ENCODE measurements at regions not wholly inside any gene's neighbourhood (a gene's known extent, or its start where the extent isn't known, plus 50 kb on each side); places are given as distances from the start of the nearest gene placed in this dataset.
"Not testable (repeated sequence)": the region's sequence is repeated elsewhere in the genome, so short reads cannot be mapped to it uniquely, and the experiment has no call there.

- not testable (repeated sequence) for FAIRE-seq; DNase-seq (ENCODE audit: low spot score)
Measured at GRCh38 chr4:4115381-4115780, 111.3 kb downstream of the OTOP1 start.

DNA sequence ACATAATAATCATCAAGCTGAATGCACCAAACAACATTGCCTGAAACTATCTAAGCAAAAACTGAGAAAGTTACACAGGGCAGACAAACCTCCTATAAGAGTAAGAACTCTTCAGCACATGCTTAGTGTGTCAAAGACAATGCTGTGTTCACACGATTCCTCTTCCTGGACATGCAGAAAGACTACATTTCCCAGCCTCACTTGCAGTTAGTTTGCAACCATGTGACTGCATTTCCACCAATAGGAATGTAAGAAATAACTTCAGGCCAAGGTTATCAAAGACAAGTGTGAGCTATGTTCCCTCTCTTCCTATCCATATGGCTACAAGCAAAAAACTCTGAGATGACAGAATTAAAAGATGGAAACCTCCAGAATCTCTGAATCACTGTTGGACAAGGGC lies 109.8 kb downstream of the OTOP1 start:
- FAIRE-seq; DNase-seq (ENCODE audit: low spot score): not testable (repeated sequence)

- FAIRE-seq; DNase-seq (ENCODE audit: low spot score): not testable (repeated sequence)
Measured at GRCh38 chr4:4134368-4134767, 92.4 kb downstream of the OTOP1 start.

DNA sequence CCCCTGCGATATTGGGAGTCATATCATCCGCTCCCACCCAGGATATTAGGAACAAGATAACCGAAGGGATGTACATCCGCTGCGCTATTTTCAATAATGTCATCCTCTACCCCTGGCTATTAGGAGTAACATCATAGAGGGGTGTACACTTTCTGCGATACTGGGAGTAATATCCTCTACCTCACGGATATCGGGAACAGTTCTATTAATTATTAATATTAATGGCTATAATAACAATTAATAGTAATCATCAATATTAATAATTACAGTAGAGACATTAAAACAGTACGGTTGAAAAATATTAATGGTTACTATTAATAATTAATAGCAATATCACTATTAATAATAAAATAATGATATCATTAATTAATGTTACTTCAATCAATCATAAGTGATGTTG lies 90.1 kb downstream of the OTOP1 start:
- not testable (repeated sequence) for FAIRE-seq; DNase-seq (ENCODE audit: low spot score)

All from urothelium cell line (cell line).